CD4-positive, alpha-beta T cell (primary cell): ENCODE measurements at regions not wholly inside any gene's neighbourhood (a gene's known extent, or its start where the extent isn't known, plus 50 kb on each side); places are given as distances from the start of the nearest gene placed in this dataset.
A peak's percentile ranks its signal among the peaks of the same experiment; 100 is the strongest.
"Not testable (repeated sequence)": the region's sequence is repeated elsewhere in the genome, so short reads cannot be mapped to it uniquely, and the experiment has no call there.

Experiments used
- ATAC-seq: fragments of 200-7000 bp; cut with Tn5 transposase; one replicate; pipeline ENCODE4 v1.10.0; 2022; ENCODE audit warnings: mild to moderate bottlenecking; ENCODE audit not compliant: poor library complexity
- CTCF ChIA-PET: fragments of 350-600 bp; sonication (Branson Sonifier 250); formaldehyde crosslinking; loops from one replicate; lab custom pipeline; 2021; ENCODE audit warnings: antibody characterized with exemption, inconsistent platforms; lab: Charles Lee
- POLR2A ChIA-PET: fragments of 350-600 bp; sonication (Branson Sonifier 250); formaldehyde crosslinking; loops from one replicate; lab custom pipeline; 2021; ENCODE audit warnings: antibody characterized with exemption, inconsistent platforms; lab: Charles Lee
- DNase-seq, 14 experiments: peaks; one replicate each; pipeline ENCODE4 v3.0.0-alpha.2; 2013 to 2020; ENCODE audit warnings: mixed read lengths in 2 of 14
- H3K27ac ChIP-seq, 2 donors: one replicate each; pipeline versions ENCODE4 v1.5.1 to v1.7.0; 2013; ENCODE audit warnings: low read length in 2 of 2, low read depth in 1 of 2, mild to moderate bottlenecking in 1 of 2
- H3K27me3 ChIP-seq, 2 experiments: 1 replicate in 1 of 2; 2 replicates in 1 of 2; pipeline versions ENCODE4 v1.6.1 to v1.7.0; 2013; ENCODE audit warnings: low read length in 2 of 2, control low read depth in 1 of 2, mild to moderate bottlenecking in 1 of 2, moderate library complexity in 1 of 2; ENCODE audit not compliant: insufficient read depth in 2 of 2, control insufficient read depth in 1 of 2
- H3K36me3 ChIP-seq: one replicate; pipeline ENCODE4 v1.6.1; 2013; ENCODE audit warnings: low read length, control low read depth; ENCODE audit not compliant: insufficient read depth
- H3K4me1 ChIP-seq: one replicate; pipeline ENCODE4 v1.6.1; 2013; ENCODE audit warnings: low read length, control low read depth; ENCODE audit not compliant: insufficient read depth
- H3K4me3 ChIP-seq: one replicate; pipeline ENCODE4 v1.5.1; 2013; ENCODE audit warnings: mild to moderate bottlenecking, low read length, moderate library complexity
- H3K9me3 ChIP-seq, 2 experiments: 1 replicate in 1 of 2; 2 replicates in 1 of 2; pipeline versions ENCODE4 v1.6.1 to v1.7.0; 2013; ENCODE audit warnings: low read length in 2 of 2, mild to moderate bottlenecking in 2 of 2, control low read depth in 1 of 2, moderate library complexity in 1 of 2; ENCODE audit not compliant: control insufficient read depth in 1 of 2, insufficient read depth in 1 of 2
- H3K27ac Mint-ChIP-seq: one replicate; pipeline ENCODE4 v1.8.0; 2020; ENCODE audit warnings: mixed read lengths
- H3K27me3 Mint-ChIP-seq: one replicate; pipeline ENCODE4 v1.8.0; 2021; ENCODE audit warnings: mixed read lengths
- H3K36me3 Mint-ChIP-seq: one replicate; pipeline ENCODE4 v1.8.0; 2021; ENCODE audit warnings: low read depth, mixed read lengths
- H3K4me1 Mint-ChIP-seq: one replicate; pipeline ENCODE4 v1.8.0; 2021; ENCODE audit warnings: low read depth, mixed read lengths
- H3K4me3 Mint-ChIP-seq: one replicate; pipeline ENCODE4 v1.8.0; 2020; ENCODE audit warnings: mild to moderate bottlenecking, mixed read lengths
- H3K9me3 Mint-ChIP-seq: one replicate; pipeline ENCODE4 v1.8.0; 2020; ENCODE audit warnings: mixed read lengths
- intact Hi-C, 2 experiments: fragments of 100-400 bp; cut with DNase I in 1 of 2; cut with micrococcal nuclease in 1 of 2; formaldehyde crosslinking; loops; one replicate each; pipeline versions ENCODE4 v1.15.1 to v1.9.0; 2023 to 2025; cut with DNase I, micrococcal nuclease
- TF ChIP-seq, protein P1 (sequence below): fragments of 200-600 bp; IDR thresholded peaks from one replicate; pipeline ENCODE4 v1.8.0; 2022; ENCODE audit warnings: antibody characterized with exemption, mild to moderate bottlenecking

- H3K36me3 ChIP-seq, H3K9me3 Mint-ChIP-seq, H3K36me3 Mint-ChIP-seq, H3K9me3 ChIP-seq, H3K27ac Mint-ChIP-seq, H3K27me3 ChIP-seq, H3K4me1 Mint-ChIP-seq, H3K27ac ChIP-seq, POLR2A ChIA-PET: not testable (repeated sequence)
- Mint-ChIP-seq H3K4me3 (peak overlapping the region; percentile 70), H3K27me3 (peaks cover 44% of the 10 kb centered on the region)
- peak; percentile 20 to 82 (median 60) for DNase-seq
- ATAC-seq, result peak; percentile 61
- TF ChIP-seq, protein P1, sequence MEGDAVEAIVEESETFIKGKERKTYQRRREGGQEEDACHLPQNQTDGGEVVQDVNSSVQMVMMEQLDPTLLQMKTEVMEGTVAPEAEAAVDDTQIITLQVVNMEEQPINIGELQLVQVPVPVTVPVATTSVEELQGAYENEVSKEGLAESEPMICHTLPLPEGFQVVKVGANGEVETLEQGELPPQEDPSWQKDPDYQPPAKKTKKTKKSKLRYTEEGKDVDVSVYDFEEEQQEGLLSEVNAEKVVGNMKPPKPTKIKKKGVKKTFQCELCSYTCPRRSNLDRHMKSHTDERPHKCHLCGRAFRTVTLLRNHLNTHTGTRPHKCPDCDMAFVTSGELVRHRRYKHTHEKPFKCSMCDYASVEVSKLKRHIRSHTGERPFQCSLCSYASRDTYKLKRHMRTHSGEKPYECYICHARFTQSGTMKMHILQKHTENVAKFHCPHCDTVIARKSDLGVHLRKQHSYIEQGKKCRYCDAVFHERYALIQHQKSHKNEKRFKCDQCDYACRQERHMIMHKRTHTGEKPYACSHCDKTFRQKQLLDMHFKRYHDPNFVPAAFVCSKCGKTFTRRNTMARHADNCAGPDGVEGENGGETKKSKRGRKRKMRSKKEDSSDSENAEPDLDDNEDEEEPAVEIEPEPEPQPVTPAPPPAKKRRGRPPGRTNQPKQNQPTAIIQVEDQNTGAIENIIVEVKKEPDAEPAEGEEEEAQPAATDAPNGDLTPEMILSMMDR, result peak; percentile 42
- CTCF ChIA-PET, result interaction anchor here (0.6 to 1.3 kb wide), 11 partner anchors 9 to 160 kb away, joined by 3 to 6 read pairs (median 3); no protein-coding TSS in a partner anchor
- peak overlapping the region; percentile 52 for H3K4me3 ChIP-seq
- intact Hi-C loops, result loop anchor here in 1 of 2 experiments (10.0 kb wide), 1 partner anchor 483 kb away; no protein-coding TSS in a partner anchor
- peaks cover 12% of the 10 kb centered on the region for H3K4me1 ChIP-seq
These were observed 88.1 kb downstream of the DEFB131A start for GRCh38 chr4:9532134-9532862.

- DNase-seq, H3K9me3 ChIP-seq, POLR2A ChIA-PET, H3K36me3 ChIP-seq, H3K27ac ChIP-seq, H3K4me1 Mint-ChIP-seq, H3K27ac Mint-ChIP-seq, H3K9me3 Mint-ChIP-seq, ATAC-seq, H3K36me3 Mint-ChIP-seq, H3K27me3 ChIP-seq: not testable (repeated sequence)
- H3K4me3 Mint-ChIP-seq, result peak overlapping the region; percentile 70
- Histone ChIP-seq H3K4me1 (peaks cover 12% of the 10 kb centered on the region), H3K4me3 (peak overlapping the region; percentile 52)
- peaks cover 44% of the 10 kb centered on the region for H3K27me3 Mint-ChIP-seq
- intact Hi-C loops, result loop anchor here in 1 of 2 experiments (10.0 kb wide), 1 partner anchor 482 kb away; no protein-coding TSS in a partner anchor
- CTCF ChIA-PET, result interaction anchor here (1.0 to 1.3 kb wide), 2 partner anchors 123 to 126 kb away, joined by 3 to 5 read pairs; no protein-coding TSS in a partner anchor
These were observed 88.6 kb downstream of the DEFB131A start for GRCh38 chr4:9532863-9533192.

GRCh38 chr4:9537101-9537500 is 92.9 kb downstream of the DEFB131A start:
- POLR2A ChIA-PET, H3K36me3 ChIP-seq, DNase-seq, CTCF ChIA-PET, H3K9me3 ChIP-seq, ATAC-seq, H3K4me1 ChIP-seq, H3K4me3 ChIP-seq, H3K27ac ChIP-seq, H3K9me3 Mint-ChIP-seq, H3K27ac Mint-ChIP-seq, H3K36me3 Mint-ChIP-seq, H3K4me3 Mint-ChIP-seq, H3K4me1 Mint-ChIP-seq, H3K27me3 ChIP-seq: not testable (repeated sequence)
- intact Hi-C loops, result loop anchor here in 1 of 2 experiments (5.0 to 10.0 kb wide), 2 partner anchors 65 to 478 kb away; no protein-coding TSS in a partner anchor
- peaks cover 13% of the 10 kb centered on the region for H3K27me3 Mint-ChIP-seq

GRCh38 chr4:9539939-9540520 is 95.8 kb downstream of the DEFB131A start:
- CTCF ChIA-PET, result not testable (repeated sequence)

GRCh38 chr4:9541388-9541915 is 97.2 kb downstream of the DEFB131A start:
- H3K9me3 Mint-ChIP-seq, H3K27ac Mint-ChIP-seq, H3K4me3 Mint-ChIP-seq, H3K27me3 Mint-ChIP-seq, H3K27ac ChIP-seq, H3K4me1 ChIP-seq, DNase-seq, POLR2A ChIA-PET, H3K4me1 Mint-ChIP-seq, H3K9me3 ChIP-seq, H3K36me3 Mint-ChIP-seq, H3K36me3 ChIP-seq, ATAC-seq, intact Hi-C loops, H3K27me3 ChIP-seq, H3K4me3 ChIP-seq: not testable (repeated sequence)
- CTCF ChIA-PET, result interaction anchor here (0.6 kb wide), 2 partner anchors 9 to 541 kb away, joined by 3 to 4 read pairs; no protein-coding TSS in a partner anchor

More at GRCh38 chr4:9539939-9540520, 95.8 kb downstream of the DEFB131A start:
- H3K4me3 Mint-ChIP-seq, H3K27me3 ChIP-seq, H3K4me3 ChIP-seq, H3K4me1 ChIP-seq, H3K27ac Mint-ChIP-seq, H3K36me3 ChIP-seq, DNase-seq, H3K36me3 Mint-ChIP-seq, H3K9me3 Mint-ChIP-seq, H3K9me3 ChIP-seq, H3K27ac ChIP-seq, H3K4me1 Mint-ChIP-seq, H3K27me3 Mint-ChIP-seq, POLR2A ChIA-PET, ATAC-seq: not testable (repeated sequence)
- intact Hi-C loops, result loop anchor here in 1 of 2 experiments (5.0 to 10.0 kb wide), 2 partner anchors 62 to 475 kb away; no protein-coding TSS in a partner anchor

DNA sequence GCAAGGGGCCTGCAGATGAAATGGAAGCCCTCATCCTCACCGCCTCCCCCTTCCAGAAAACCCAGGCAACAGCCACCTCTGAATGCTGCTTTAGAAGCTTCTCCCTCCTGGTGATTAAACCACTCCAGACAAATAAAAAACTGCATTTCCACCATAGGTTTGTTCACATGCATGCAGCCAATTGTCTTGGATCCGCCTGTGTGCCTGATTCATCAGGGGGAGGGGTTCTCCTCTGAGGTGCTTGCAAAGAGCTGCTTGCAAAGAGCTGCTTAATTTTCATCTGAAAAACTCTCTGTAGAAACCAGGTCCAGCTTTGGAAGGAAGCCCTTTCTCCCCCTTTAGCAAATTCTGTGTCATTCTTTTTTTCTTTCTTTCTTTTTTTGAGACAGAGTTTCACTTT is 100.6 kb downstream of the DEFB131A start:
- H3K4me1 Mint-ChIP-seq, H3K9me3 Mint-ChIP-seq, H3K36me3 ChIP-seq, H3K27me3 ChIP-seq, H3K27ac Mint-ChIP-seq, H3K27ac ChIP-seq, H3K4me3 ChIP-seq, DNase-seq, H3K9me3 ChIP-seq, H3K36me3 Mint-ChIP-seq, POLR2A ChIA-PET, H3K27me3 Mint-ChIP-seq, H3K4me1 ChIP-seq, H3K4me3 Mint-ChIP-seq, CTCF ChIA-PET, intact Hi-C loops, ATAC-seq: not testable (repeated sequence)
